PC-9 (cell line): ENCODE measurements at regions not wholly inside any gene's neighbourhood (a gene's known extent, or its start where the extent isn't known, plus 50 kb on each side); places are given as distances from the start of the nearest gene placed in this dataset.

Experiments used
- BruUV-seq: library from RNA; stranded (reverse); fragments of 400-500 nt; replicated peaks from 2 replicates; lab custom pipeline; 2021; lab: Mats Ljungman, UMichigan
- CTCF ChIA-PET: fragments of 300-600 bp; sonication (Branson Sonifier 250); formaldehyde crosslinking; loops from one replicate; lab custom pipeline; 2022; ENCODE audit warnings: antibody characterized with exemption; lab: Charles Lee
- POLR2A ChIA-PET: fragments of 300-600 bp; sonication (Branson Sonifier 250); formaldehyde crosslinking; loops from one replicate; lab custom pipeline; 2022; ENCODE audit warnings: antibody characterized with exemption; ENCODE audit not compliant: unreplicated experiment; lab: Charles Lee
- DNase-seq, 2 experiments: peaks; one replicate each; pipeline versions ENCODE4 v3.0.0 to v3.0.0-alpha.2; 2015 to 2022; ENCODE audit warnings: mixed read lengths in 1 of 2
- H2AFZ ChIP-seq: fragments of 200-600 bp; sonication (generic); 2 replicates; pipeline ENCODE4 v1.8.1; 2017; ENCODE audit warnings: antibody characterized with exemption
- H3F3A ChIP-seq: fragments of 200-600 bp; sonication (generic); 2 replicates; pipeline ENCODE4 v1.8.1; 2017; ENCODE audit warnings: antibody characterized with exemption, mild to moderate bottlenecking, low read depth; ENCODE audit not compliant: insufficient read depth
- H3K27ac ChIP-seq: fragments of 200-600 bp; sonication (generic); 2 replicates; pipeline ENCODE4 v1.6.1; 2016; ENCODE audit warnings: mixed run types
- H3K27me3 ChIP-seq: fragments of 200-600 bp; sonication (generic); 2 replicates; pipeline ENCODE4 v1.6.1; 2016; ENCODE audit warnings: low read depth, mixed run types; ENCODE audit not compliant: insufficient read depth
- H3K36me3 ChIP-seq: fragments of 200-600 bp; sonication (generic); 2 replicates; pipeline ENCODE4 v1.6.1; 2016; ENCODE audit warnings: low read depth, mixed run types
- H3K4me1 ChIP-seq: fragments of 200-600 bp; sonication (generic); replicated peaks from 2 replicates; pipeline ENCODE4 v1.6.1; 2016; ENCODE audit warnings: mixed run types; ENCODE audit not compliant: insufficient read depth
- H3K4me2 ChIP-seq: fragments of 200-600 bp; sonication (generic); 2 replicates; pipeline ENCODE4 v1.6.1; 2017; ENCODE audit warnings: mixed run types
- H3K4me3 ChIP-seq: fragments of 200-600 bp; sonication (generic); 2 replicates; pipeline ENCODE4 v1.6.1; 2016; ENCODE audit warnings: mixed run types
- H3K79me2 ChIP-seq: fragments of 200-600 bp; sonication (generic); 2 replicates; pipeline ENCODE4 v1.6.1; 2017; ENCODE audit warnings: low read depth, mixed run types
- H3K9me2 ChIP-seq: fragments of 200-600 bp; sonication (generic); 2 replicates; pipeline ENCODE4 v1.8.1; 2017; ENCODE audit warnings: mild to moderate bottlenecking; ENCODE audit not compliant: insufficient read depth
- H3K9me3 ChIP-seq: fragments of 200-600 bp; sonication (generic); 2 replicates; pipeline ENCODE4 v1.8.1; 2016; ENCODE audit warnings: low read depth; ENCODE audit not compliant: insufficient read depth
- H4K20me1 ChIP-seq: fragments of 200-600 bp; sonication (generic); 2 replicates; pipeline ENCODE4 v1.8.1; 2017; ENCODE audit not compliant: insufficient read depth
- EZH2 ChIP-seq: fragments of 200-600 bp; sonication (generic); IDR thresholded peaks from 2 replicates; pipeline ENCODE4 v1.8.0; 2017; ENCODE audit warnings: antibody characterized with exemption, low read depth
- intact Hi-C: fragments of 100-400 bp; cut with micrococcal nuclease; formaldehyde crosslinking; loops from one replicate; pipeline ENCODE4 v1.10.0; 2022; ENCODE audit not compliant: unreplicated experiment
- TF ChIP-seq, protein P1 (sequence below): fragments of 200-600 bp; sonication (generic); conservative IDR thresholded peaks from 2 replicates; pipeline ENCODE4 v1.6.1; 2017; ENCODE audit warnings: mixed run types, antibody characterized with exemption, mild to moderate bottlenecking, moderate library complexity

DNA sequence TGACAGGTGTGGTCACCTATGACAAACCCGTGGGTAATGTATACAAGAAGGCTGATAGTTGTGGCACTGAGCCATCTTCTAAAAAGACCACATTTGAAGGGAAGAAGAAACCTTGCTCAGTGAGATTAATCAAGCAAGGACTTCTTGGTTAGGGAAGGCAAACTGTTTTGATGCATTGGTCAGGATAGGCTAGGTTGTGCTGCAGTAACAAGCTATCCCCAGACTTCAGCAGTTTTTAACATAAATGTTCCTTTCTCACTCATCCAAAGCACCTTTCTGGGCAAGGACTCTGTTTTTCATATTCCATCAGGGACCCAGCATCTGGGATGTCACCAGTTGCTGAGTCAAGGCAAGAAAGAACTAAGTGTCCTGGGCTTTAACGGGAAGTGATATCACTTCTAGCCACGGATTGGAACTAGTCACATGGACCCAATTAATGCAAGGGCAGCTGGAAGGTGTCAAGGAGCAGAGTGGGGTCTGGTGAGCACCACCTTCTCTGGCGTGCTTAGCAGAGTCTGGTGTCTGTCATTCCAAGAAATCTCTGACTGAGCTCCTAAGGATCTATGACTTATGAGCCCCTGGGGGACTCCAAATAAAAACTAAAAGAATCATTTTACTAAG is 52.0 kb upstream of the CCL2 start:
- no peaks in the 10 kb centered on the region for H3K79me2 ChIP-seq
- no peak overlapping the region for H3K4me2 ChIP-seq
- peaks cover 11% of the 10 kb centered on the region for H3K27me3 ChIP-seq
- no TSS peak for BruUV-seq
- H3K27ac ChIP-seq = no peak overlapping the region
- no peaks in the 10 kb centered on the region for H3K4me1 ChIP-seq
- POLR2A ChIA-PET = no interaction called here
- H3F3A ChIP-seq = no peaks in the 10 kb centered on the region
- H3K36me3 ChIP-seq = no peaks in the 10 kb centered on the region
- DNase-seq = no peak
- no peak overlapping the region for H2AFZ ChIP-seq
- H3K9me2 ChIP-seq = no peaks in the 10 kb centered on the region
- intact Hi-C loops = loop anchor here (10.0 kb wide), 1 partner anchor 1332 kb away; the partner anchor contains the start of gene SLFN12L
- CTCF ChIA-PET = interaction anchor here (0.9 kb wide), 1 partner anchor 159 kb away, joined by 3 read pairs; no protein-coding TSS in a partner anchor
- H3K4me3 ChIP-seq = no peak overlapping the region
- H3K9me3 ChIP-seq = no peaks in the 10 kb centered on the region
- no peaks in the 10 kb centered on the region for H4K20me1 ChIP-seq
- no peak for TF ChIP-seq EZH2
- TF ChIP-seq, protein P1, sequence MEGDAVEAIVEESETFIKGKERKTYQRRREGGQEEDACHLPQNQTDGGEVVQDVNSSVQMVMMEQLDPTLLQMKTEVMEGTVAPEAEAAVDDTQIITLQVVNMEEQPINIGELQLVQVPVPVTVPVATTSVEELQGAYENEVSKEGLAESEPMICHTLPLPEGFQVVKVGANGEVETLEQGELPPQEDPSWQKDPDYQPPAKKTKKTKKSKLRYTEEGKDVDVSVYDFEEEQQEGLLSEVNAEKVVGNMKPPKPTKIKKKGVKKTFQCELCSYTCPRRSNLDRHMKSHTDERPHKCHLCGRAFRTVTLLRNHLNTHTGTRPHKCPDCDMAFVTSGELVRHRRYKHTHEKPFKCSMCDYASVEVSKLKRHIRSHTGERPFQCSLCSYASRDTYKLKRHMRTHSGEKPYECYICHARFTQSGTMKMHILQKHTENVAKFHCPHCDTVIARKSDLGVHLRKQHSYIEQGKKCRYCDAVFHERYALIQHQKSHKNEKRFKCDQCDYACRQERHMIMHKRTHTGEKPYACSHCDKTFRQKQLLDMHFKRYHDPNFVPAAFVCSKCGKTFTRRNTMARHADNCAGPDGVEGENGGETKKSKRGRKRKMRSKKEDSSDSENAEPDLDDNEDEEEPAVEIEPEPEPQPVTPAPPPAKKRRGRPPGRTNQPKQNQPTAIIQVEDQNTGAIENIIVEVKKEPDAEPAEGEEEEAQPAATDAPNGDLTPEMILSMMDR = no peak

GRCh38 chr17:34204402-34204801 is 50.7 kb upstream of the CCL2 start:
- Histone ChIP-seq H3F3A (no peaks in the 10 kb centered on the region), H3K27ac (no peak overlapping the region), H3K9me3 (no peaks in the 10 kb centered on the region), H3K36me3 (no peaks in the 10 kb centered on the region), H3K9me2 (no peaks in the 10 kb centered on the region), H3K27me3 (peaks cover 11% of the 10 kb centered on the region), H3K4me3 (no peak overlapping the region), H3K4me2 (no peak overlapping the region), H3K79me2 (no peaks in the 10 kb centered on the region), H4K20me1 (no peaks in the 10 kb centered on the region), H3K4me1 (no peaks in the 10 kb centered on the region), H2AFZ (no peak overlapping the region)
- CTCF ChIA-PET = no interaction called here
- no TSS peak for BruUV-seq
- TF ChIP-seq, protein P1 = no peak
- POLR2A ChIA-PET = no interaction called here
- intact Hi-C loops = loop anchor here (10.0 kb wide), 1 partner anchor 1330 kb away; the partner anchor contains the start of gene SLFN12L
- DNase-seq = no peak
